C4-2B (cell line): ENCODE measurements at regions not wholly inside any gene's neighbourhood (a gene's known extent, or its start where the extent isn't known, plus 50 kb on each side); places are given as distances from the start of the nearest gene placed in this dataset.
A peak's percentile ranks its signal among the peaks of the same experiment; 100 is the strongest.

Source experiments
- H3K27ac ChIP-seq: fragments of 450-650 bp; 2 replicates; pipeline ENCODE4 v1.5.1; 2017
- CTCF ChIP-seq: fragments of 450-650 bp; conservative IDR thresholded peaks from 2 replicates; pipeline ENCODE4 v1.5.1; 2017; ENCODE audit warnings: mild to moderate bottlenecking
- ZFX ChIP-seq: fragments of 450-650 bp; IDR thresholded peaks from 2 replicates; pipeline ENCODE4 v1.6.1; 2017

DNA sequence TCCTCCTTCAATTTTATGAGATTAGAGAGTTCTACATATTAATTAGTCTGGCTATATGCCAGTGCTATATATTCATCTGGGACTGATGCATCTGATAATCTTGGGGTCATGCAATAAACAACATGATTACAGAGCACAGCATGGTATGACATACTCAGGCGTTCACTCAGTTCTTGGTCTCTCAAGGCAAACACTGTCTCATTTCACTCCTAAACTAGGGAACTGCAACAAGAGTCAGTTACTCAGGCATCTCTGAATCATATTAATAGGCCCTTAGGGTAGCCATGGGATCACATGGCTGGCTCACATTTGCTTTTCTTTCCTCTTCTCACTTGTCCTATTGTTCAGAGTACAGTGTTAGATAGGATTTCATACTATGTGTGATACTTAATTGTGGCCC is 91.8 kb upstream of the TMEM260 start:
- no peak overlapping the region for H3K27ac ChIP-seq
- no peak for TF ChIP-seq CTCF
- no peak for TF ChIP-seq ZFX

DNA sequence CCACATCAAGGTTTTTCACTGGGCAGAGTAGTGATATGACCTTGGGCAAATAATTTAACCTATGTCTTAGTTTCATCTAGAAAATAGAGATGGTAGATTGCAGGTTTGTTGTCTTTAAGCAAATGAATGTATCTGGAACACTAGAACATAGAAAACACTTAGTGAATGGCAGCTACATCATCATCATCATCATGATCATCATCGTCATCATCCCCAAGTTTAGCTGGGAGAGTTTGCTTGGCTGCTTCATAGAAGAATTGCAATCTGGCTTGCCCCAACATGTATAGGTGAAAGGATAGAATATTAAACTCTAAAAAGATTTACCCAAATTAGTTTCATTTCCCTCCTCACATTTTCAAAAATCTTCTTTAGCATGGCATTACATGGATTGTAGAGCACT is 91.3 kb upstream of the TMEM260 start:
- no peak overlapping the region for H3K27ac ChIP-seq
- TF ChIP-seq ZFX (no peak), CTCF (no peak)

GRCh38 chr14:56490379-56490778 is 89.2 kb upstream of the TMEM260 start:
- no peak for TF ChIP-seq ZFX
- peak; percentile 41 for TF ChIP-seq CTCF
- no peak overlapping the region for H3K27ac ChIP-seq

DNA sequence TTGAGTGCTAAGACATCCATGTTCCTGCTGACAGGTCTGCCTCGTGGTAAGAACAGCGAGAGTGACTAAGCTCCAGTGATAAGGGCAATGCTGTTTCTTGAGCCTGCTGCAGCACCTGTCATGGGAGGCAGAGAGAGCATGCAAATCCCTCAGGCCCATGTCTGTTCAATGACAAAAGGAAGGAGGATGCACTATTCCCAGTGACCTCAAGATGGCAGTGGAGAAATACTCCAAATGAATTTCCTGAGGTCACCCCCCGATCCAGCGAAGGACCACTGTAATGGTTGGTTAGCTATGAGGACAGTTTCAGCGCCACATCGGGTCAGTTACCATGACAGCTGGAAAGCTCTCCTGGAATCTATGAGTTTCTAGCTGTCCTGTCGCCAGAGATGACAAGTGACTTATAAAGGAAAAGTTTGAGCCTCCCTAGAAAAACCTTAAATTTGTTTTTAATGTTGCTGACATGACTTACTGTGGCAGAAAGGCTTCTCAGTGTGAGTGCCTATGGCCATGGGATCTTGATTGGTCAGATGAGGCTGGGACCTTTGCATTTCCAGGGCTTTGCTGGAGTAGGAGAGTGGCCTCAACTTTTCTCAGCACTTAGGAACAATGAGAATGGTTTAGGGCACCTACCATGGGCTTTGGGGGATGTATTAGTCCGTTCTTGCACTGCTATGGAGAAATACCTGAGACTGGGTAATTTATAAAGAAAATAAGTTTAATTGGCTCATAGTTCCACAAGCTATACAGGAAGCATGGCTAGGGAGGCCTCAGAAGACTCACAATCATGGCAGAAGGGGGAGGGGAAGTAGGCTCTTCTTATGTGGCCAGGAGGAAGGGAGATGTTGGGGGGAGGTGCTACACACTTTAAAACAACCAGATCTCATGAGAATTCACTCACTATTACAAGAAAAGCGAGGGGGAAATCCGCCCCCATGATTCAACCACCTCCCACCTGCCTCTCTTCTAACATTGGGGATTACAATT is 88.0 kb upstream of the TMEM260 start:
- H3K27ac ChIP-seq: no peak overlapping the region
- TF ChIP-seq CTCF: peak; percentile 83
- no peak for TF ChIP-seq ZFX

GRCh38 chr14:56494167-56494566 is 85.4 kb upstream of the TMEM260 start:
- no peak for TF ChIP-seq ZFX
- TF ChIP-seq CTCF: no peak

DNA sequence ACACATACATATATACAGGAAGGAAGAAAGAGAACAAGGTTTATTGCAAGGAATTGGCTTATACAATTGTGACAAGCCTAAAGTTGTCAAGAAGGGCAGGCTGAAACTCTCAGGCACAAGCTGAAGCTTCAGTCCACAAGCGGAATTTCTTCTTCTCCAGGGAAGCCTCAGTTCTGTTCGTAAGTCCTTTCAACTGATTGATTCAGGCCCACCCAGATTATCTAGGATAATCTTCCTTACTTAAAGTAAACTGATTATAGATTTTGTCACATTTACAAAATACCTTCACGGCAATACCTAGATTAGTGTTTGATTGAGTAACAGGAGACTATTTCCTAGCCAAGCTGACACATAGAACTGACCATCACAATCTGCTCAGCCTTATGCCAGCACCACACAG is 81.5 kb upstream of the TMEM260 start:
- TF ChIP-seq ZFX (no peak), CTCF (no peak)
- H3K27ac ChIP-seq: no peak overlapping the region

More at GRCh38 chr14:56494167-56494566, 85.4 kb upstream of the TMEM260 start:
- no peak overlapping the region for H3K27ac ChIP-seq

GRCh38 chr14:56501909-56502530 is 77.6 kb upstream of the TMEM260 start:
- no peak for TF ChIP-seq ZFX
- no peak for TF ChIP-seq CTCF

More at GRCh38 chr14:56501909-56502530, 77.6 kb upstream of the TMEM260 start:
- no peak overlapping the region for H3K27ac ChIP-seq
